RPMI7951 (cell line): ENCODE measurements at regions not wholly inside any gene's neighbourhood (a gene's known extent, or its start where the extent isn't known, plus 50 kb on each side); places are given as distances from the start of the nearest gene placed in this dataset.

Experiments
- DNase-seq: peaks from one replicate; pipeline ENCODE4 v3.0.0-alpha.2; 2012; ENCODE audit warnings: low read depth

DNA sequence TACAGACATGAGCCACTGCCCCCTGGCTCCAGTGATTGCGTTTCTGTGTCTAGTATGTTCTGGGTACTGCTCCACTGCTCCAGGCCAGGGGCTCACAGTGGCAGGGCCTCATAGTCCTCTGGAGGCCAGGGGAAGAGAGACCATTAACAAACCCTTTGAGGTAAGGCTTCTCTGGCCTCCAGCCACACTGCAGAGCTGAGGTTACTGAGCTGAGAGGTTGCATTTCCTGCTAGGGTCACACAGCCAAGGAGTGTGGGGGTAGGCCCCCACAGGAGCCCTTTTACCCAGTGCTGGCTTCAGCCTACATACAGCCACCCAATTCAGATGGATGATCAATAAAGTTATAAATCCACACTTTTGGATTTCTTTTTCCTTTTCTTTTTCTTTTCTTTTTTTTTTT is 50.4 kb upstream of the DLX4 start:
- DNase-seq, result no peak
